GM19035 (cell line): ENCODE measurements at regions not wholly inside any gene's neighbourhood (a gene's known extent, or its start where the extent isn't known, plus 50 kb on each side); places are given as distances from the start of the nearest gene placed in this dataset.

ENCODE experiments used
- ATAC-seq: cut with Tn5 transposase; IDR thresholded peaks from one replicate; pipeline ENCODE4 v1.9.1; 2021; ENCODE audit not compliant: unreplicated experiment

- ATAC-seq, result no peak
Observed at GRCh38 chr10:78689584-78689935, 379.2 kb upstream of the ZMIZ1 start.

DNA sequence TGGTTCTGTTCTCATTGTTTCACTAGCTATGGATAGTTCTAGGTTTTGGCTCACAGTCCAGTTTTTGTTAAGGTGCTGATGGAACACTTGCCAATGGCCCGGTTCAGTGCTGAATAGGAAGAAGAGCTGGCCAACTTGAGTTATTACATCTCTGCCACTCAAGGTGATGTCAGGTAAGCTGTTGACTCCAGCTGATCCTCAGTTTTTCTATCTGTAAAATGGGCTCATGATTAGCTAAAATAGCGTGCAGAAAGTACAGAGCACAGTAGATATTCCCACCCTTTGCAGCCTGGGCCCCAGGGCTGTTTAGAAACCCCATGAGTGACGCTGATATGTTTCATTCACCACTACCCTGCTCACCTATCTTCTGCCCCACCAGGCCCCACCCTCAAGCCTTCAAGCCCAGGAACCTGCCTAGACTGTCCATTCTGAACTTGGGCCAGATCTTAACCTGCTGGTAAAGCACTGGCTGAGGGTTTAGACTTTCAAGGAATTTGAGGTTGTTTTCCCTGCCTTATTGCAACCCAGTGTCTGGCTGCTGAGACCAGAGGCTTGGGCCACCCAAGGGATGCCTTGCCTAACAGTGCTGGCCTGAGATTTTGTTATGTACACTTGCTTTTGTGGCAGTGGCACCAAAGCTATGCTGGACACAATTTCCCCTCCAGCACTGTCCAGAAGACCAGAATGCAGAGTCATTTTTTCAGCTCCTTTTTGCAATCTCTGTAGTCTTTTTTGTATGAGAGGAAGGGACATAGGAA is 378.2 kb upstream of the ZMIZ1 start:
- no peak for ATAC-seq

DNA sequence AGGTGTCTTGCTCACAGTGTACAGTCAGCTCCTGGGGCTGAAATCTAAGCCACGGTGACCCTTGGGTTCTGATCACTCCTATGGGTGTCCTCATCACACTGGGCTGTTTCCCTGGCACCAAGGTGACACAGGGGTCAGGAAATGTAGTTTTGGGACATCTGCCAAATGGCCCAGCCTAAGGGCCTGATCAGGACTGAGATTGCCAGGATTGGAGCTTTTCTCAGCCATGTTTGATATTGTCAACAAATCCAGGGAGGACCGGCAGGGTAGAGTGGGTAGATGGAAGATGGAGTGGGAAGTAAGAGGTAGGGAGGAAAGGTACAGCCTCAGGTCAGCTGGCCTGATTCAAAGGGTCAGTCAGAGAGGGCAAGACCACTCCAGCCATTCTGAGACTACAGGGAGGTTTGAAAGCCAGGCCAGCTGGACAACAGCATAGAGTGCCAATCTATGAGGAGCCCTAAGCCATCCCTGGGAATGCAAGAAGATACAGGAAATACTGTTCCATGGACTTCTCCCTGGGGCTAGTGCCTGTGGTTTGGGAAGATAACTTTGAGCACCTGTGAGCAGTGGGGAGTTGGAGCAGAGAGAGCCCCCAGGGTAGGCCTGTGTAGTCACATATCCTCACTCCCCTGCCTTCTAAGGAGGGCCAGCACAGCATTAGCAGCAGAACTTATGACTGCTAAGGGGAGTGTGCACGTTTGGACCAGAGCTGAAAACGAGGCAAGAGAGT is 377.3 kb upstream of the ZMIZ1 start:
- ATAC-seq, result no peak

GRCh38 chr10:78692071-78692470 is 376.7 kb upstream of the ZMIZ1 start:
- no peak for ATAC-seq

DNA sequence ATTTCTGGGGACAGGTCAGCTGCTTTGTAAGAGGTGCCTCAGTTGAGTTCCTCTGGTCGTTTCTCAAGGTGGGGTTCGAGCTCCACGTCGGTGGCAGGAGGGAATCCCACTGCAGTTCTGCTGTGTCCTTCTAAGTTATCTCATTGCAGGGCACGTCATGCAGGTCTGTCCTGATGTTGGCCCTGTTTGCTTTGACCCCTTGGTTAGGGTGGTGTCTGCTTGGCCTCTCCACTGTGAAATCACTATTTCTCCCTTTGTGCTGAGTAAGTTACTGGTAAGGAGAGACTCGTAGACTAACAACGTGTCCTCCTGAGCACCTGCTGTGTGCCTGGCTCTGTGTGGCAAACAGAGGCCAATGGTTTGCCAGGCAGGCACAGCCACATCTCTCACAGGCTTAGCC is 372.9 kb upstream of the ZMIZ1 start:
- no peak for ATAC-seq

DNA sequence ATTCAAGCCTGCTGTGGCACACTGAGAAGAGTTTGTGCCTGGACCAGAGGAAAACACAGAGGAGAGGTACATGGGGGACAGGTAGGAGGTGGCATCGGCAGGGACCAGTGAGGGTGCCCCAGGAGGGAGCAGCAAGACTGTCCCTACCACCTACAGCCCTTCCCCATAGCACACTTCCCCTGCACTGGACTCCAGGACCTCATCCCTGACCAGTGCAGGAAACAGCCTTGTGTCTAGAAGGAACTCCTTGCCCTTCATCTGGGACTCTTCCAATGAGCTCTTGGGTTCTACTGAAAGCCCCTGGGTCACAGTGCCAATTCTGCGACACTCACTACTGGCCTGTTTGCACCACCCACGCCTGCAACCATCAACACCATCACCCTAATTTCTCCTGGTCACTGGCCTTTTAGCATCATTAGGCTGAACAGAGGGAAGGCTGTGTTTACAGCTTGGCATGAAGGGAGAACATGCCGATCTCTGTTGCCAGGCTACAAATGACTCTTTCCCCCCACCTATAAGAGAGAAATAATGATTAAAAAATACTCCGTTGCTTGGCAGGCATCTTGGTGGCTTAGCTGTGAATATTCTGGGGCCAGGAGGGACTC is 371.9 kb upstream of the ZMIZ1 start:
- ATAC-seq, result no peak

DNA sequence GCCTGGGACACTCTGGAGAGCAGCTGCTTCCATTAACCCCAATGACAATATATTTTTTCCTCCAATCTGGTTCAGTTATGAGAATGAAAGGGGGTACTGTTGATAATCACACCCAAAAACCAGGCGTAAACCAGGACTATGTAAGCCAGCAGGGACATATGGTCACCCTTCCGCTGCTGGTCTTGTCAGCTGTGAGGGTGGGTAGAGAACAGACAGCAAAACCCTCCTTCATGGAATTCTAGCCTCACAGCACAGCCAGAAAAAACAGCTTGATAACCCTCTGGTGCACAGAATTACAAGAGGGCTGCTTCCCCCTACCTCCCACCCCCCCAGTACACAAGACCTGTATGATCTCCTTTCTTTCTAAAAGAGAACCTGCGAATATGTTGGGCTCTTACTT is 368.8 kb upstream of the ZMIZ1 start:
- no peak for ATAC-seq

- no peak for ATAC-seq
Observed at GRCh38 chr10:78700413-78700812, 368.4 kb upstream of the ZMIZ1 start.

DNA sequence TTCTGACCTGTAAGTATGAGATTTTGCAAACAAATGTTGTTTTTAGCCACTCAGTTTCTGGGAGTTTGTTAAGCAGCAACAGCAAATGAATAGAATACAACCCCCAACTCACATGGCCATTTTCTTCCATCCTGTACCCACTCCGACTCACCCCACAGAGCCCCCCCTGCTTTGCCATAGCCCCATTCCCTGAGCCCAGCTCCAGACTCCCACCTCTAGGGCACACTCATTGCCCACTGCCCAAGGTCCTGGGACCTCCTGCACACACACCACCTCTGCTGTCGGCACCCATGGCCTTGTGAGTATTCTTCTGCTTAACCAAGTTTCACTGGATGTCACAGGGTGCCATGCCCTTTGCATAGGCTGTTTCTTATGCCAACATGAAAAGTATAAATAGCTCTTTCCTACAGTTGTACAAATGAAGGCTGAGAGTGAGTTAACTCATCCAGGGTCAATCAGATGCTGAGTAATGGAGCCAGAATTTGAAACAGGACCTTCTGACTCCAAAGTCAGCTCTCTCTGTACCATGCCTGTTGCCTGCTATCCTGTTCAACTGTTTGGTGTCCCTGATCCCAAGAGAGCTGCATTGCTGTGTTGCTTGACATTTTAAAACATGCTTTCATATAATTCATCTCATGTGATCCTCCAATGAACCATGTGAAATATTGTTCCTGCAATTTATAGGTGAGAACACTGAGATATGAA is 367.8 kb upstream of the ZMIZ1 start:
- ATAC-seq, result no peak

DNA sequence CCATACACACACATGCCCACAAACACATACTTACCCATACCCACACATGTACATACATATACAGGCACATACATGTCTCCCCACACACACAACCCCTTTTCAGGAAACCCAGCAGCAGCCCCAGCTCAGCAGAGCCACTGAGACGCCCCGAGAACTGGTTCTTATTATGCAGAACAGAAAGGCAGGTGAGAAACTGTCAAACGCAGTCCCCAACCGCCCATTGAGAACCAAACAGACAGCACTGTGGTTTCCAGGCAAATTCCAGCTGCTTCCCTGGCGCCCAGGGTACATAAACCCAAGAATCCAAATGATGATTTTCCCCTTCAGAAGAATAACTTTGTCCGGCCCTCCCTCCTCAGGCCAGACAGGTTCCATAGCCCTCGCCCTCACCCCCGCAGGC is 366.6 kb upstream of the ZMIZ1 start:
- no peak for ATAC-seq

- ATAC-seq, result no peak
Observed at GRCh38 chr10:78702876-78703275, 365.9 kb upstream of the ZMIZ1 start.

GRCh38 chr10:78703593-78703992 is 365.2 kb upstream of the ZMIZ1 start:
- no peak for ATAC-seq

GRCh38 chr10:78706256-78706655 is 362.5 kb upstream of the ZMIZ1 start:
- no peak for ATAC-seq

- ATAC-seq, result no peak
Observed at GRCh38 chr10:78706726-78707540, 361.8 kb upstream of the ZMIZ1 start.

- no peak for ATAC-seq
Observed at GRCh38 chr10:78707745-78708144, 361.0 kb upstream of the ZMIZ1 start.

- ATAC-seq, result no peak
Observed at GRCh38 chr10:78712147-78712546, 356.6 kb upstream of the ZMIZ1 start.

DNA sequence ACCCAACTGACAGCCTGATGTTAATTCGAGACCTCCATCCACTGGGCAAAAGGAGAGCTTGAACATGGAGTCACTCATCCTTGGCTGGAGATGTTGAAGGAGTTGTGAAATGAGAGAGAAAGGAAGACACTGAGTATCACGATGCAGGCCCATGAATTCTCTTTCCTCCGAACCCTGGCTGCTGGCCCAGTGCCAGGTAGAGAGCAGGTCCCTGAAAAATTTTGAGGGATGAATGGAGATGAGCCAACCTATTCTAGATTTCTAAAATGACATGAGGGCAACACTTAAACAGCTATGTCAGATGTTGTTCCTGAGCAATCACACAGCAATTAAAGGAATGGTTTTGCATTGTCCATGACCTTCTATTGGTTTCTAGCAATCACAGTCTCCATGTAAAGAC is 355.1 kb upstream of the ZMIZ1 start:
- no peak for ATAC-seq

DNA sequence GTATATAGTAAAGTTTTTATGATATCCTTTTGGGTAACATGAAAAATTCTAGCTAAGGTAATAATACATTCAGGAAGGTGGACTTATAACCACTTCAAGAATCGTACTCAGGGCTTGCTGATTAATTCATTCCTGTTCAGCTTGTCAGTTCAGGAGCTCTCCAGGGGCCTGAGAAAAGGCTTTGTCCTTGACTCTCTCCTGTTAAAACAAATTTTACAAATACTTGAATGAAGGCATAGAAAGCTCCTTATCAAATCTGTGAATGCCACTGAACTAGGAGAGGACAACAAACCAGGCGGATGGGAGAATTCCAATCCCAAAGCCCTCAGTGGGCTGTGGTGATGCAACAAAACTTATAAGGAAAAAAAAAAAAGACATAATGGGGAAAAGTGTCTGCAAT is 354.5 kb upstream of the ZMIZ1 start:
- no peak for ATAC-seq

DNA sequence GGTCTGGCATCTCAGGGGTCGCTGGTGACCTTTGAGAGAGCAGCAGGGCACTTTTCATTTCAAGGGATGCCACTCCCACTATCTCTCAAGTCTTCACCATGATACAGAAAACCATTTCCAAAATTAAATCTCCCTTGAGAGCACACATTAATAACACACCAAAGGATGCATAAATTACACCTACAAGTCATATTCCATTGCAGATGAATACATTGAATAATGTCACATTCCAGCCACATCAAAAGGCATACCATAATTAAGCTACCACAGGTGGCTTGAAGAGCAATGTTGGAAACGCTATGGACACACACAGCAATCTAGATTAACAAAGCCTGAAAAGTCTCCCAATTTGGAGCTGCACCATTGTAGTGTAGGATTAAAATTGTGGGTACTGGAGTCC is 353.3 kb upstream of the ZMIZ1 start:
- no peak for ATAC-seq

DNA sequence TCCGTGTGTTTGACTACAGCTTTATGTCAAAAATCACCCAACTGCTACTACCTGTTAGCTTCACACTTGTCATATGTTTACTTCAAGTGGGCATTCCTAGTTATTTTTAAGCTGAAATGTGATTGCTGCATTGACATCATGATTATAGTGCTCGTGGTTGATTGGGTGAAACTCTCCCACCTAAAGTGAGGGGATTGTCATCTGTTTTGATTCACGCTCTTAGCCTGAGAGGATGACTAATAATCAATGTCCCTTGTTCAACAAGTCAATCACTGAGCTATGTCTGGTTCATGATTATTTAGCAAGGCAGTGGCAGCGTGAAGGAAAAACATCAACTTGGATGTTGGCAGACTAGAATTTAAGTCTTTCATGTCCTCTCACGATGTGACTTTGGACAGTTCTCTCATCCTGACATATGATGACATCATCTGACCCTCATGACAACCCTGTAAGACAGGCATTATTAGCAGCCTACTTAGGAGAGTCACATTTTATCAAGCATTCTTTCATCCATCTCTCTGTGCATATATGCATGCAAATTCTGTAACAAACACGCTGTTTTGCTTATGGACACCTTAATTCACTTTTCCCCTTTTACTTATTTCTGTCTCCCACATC is 352.6 kb upstream of the ZMIZ1 start:
- ATAC-seq, result no peak
